HCT116 (cell line): ENCODE measurements at regions not wholly inside any gene's neighbourhood (a gene's known extent, or its start where the extent isn't known, plus 50 kb on each side); places are given as distances from the start of the nearest gene placed in this dataset.

ENCODE experiments used
- ATAC-seq: fragments of 200-7000 bp; cut with Tn5 transposase; 2 replicates; pipeline ENCODE4 v1.9.1; 2020; ENCODE audit warnings: mild to moderate bottlenecking, moderate library complexity
- BruUV-seq: library from RNA; stranded (reverse); fragments of 400-500 nt; replicated peaks from 2 replicates; lab custom pipeline; 2021; lab: Mats Ljungman, UMichigan
- CTCF ChIA-PET: fragments of 300-600 bp; sonication (Branson Sonifier 250); formaldehyde crosslinking; loops from one replicate; lab custom pipeline; 2021; ENCODE audit warnings: antibody characterized with exemption; lab: Charles Lee
- POLR2A ChIA-PET: fragments of 300-600, 350-600 bp; sonication (Branson Sonifier 250); formaldehyde crosslinking; loops from one replicate; lab custom pipeline; 2021; ENCODE audit warnings: antibody characterized with exemption; lab: Charles Lee
- RAD21 ChIA-PET, 2 experiments: fragments of 300-600 bp; sonication (Branson Sonifier 250); formaldehyde crosslinking; loops; one replicate each; lab custom pipeline; 2023; ENCODE audit warnings: low total read pairs in 2 of 2; ENCODE audit not compliant: uncharacterized antibody in 2 of 2, unreplicated experiment in 2 of 2, low non-redundant PET in 1 of 2; lab: Charles Lee
- DNase-seq: peaks from one replicate; pipeline ENCODE4 v3.0.0-alpha.2; 2010; ENCODE audit warnings: low read depth, low spot score
- H2AFZ ChIP-seq: fragments of 200-600 bp; shearing (Covaris generic), sonication (generic); 2 replicates; pipeline ENCODE4 v1.6.1; 2017; ENCODE audit warnings: low read depth, mixed run types, mixed read lengths, antibody characterized with exemption, low read length; ENCODE audit not compliant: poor library complexity, severe bottlenecking
- H3K27ac ChIP-seq: 2 replicates; pipeline ENCODE4 v1.5.1; 2012; ENCODE audit warnings: low read depth, low read length
- H3K27me3 ChIP-seq: fragments of 200-600 bp; sonication (generic); 2 replicates; pipeline ENCODE4 v1.6.1; 2016; ENCODE audit warnings: mixed run types, low read length, mixed read lengths; ENCODE audit not compliant: insufficient read depth
- H3K36me3 ChIP-seq, 2 experiments: fragments of 200-500 bp in 1 of 2; fragments of 200-600 bp in 1 of 2; sonication (Bioruptor generic) in 1 of 2; sonication (generic) in 1 of 2; 2 replicates each; pipeline versions ENCODE4 v1.5.1 to v1.6.1; 2014 to 2016; ENCODE audit warnings: low read length in 2 of 2, inconsistent platforms in 1 of 2, mixed read lengths in 1 of 2, mixed run types in 1 of 2; ENCODE audit not compliant: insufficient read depth in 2 of 2, control insufficient read depth in 1 of 2
- H3K4me1 ChIP-seq, 2 experiments: fragments of 200-600 bp in 1 of 2; sonication (generic) in 1 of 2; 2 replicates each; pipeline versions ENCODE4 v1.5.1 to v1.6.1; 2012 to 2017; ENCODE audit warnings: low read length in 2 of 2, inconsistent platforms in 1 of 2, mild to moderate bottlenecking in 1 of 2, mixed read lengths in 1 of 2, mixed run types in 1 of 2, moderate library complexity in 1 of 2; ENCODE audit not compliant: insufficient read depth in 2 of 2, control insufficient read depth in 1 of 2
- H3K4me2 ChIP-seq: fragments of 200-600 bp; sonication (generic); 2 replicates; pipeline ENCODE4 v1.6.1; 2017; ENCODE audit warnings: mixed run types, low read length, mixed read lengths
- H3K4me3 ChIP-seq, 2 experiments: fragments of 200-600 bp in 1 of 2; sonication (generic) in 1 of 2; replicated peaks in 1 of 2; 2 replicates each; pipeline ENCODE4 v1.5.1; 2011 to 2016; ENCODE audit warnings: low read length in 2 of 2, control low read depth in 1 of 2, low read depth in 1 of 2, mild to moderate bottlenecking in 1 of 2, mixed read lengths in 1 of 2, mixed run types in 1 of 2
- H3K79me2 ChIP-seq: fragments of 200-600 bp; sonication (generic); 2 replicates; pipeline ENCODE4 v1.6.1; 2017; ENCODE audit warnings: mild to moderate bottlenecking, mixed run types, low read length, moderate library complexity, mixed read lengths; ENCODE audit not compliant: insufficient read depth
- H3K9ac ChIP-seq: fragments of 200-600 bp; sonication (generic); 2 replicates; pipeline ENCODE4 v1.6.1; 2016; ENCODE audit warnings: low read length, mixed read lengths
- H3K9me2 ChIP-seq: fragments of 200-600 bp; sonication (generic), shearing (Covaris generic); 2 replicates; pipeline ENCODE4 v1.6.1; 2017; ENCODE audit warnings: mixed run types, mild to moderate bottlenecking, moderate library complexity; ENCODE audit not compliant: insufficient read depth
- H3K9me3 ChIP-seq, 2 experiments: fragments of 200-500 bp in 1 of 2; fragments of 200-600 bp in 1 of 2; sonication (Bioruptor generic) in 1 of 2; sonication (generic) in 1 of 2; 2 replicates each; pipeline ENCODE4 v1.6.1; 2014 to 2017; ENCODE audit warnings: low read length in 2 of 2, mixed read lengths in 2 of 2, inconsistent platforms in 1 of 2, low read depth in 1 of 2, mild to moderate bottlenecking in 1 of 2, mixed run types in 1 of 2, moderate library complexity in 1 of 2; ENCODE audit not compliant: control insufficient read depth in 1 of 2, insufficient read depth in 1 of 2
- H4K20me1 ChIP-seq: fragments of 200-600 bp; sonication (generic), shearing (Covaris generic); 2 replicates; pipeline ENCODE4 v1.6.1; 2017; ENCODE audit warnings: mixed run types, mild to moderate bottlenecking, moderate library complexity; ENCODE audit not compliant: insufficient read depth
- ATF3 ChIP-seq: IDR thresholded peaks from 2 replicates; pipeline ENCODE4 v1.6.1; 2012
- CBX3 ChIP-seq: IDR thresholded peaks from 2 replicates; pipeline ENCODE4 v1.6.1; 2012; ENCODE audit warnings: low read depth
- CTCF ChIP-seq, 3 experiments: fragments of 200-600 bp in 1 of 3; sonication (generic) in 1 of 3; IDR thresholded peaks in 2 of 3; conservative IDR thresholded peaks in 1 of 3; 2 replicates each; pipeline ENCODE4 v1.5.1; 2012 to 2017; ENCODE audit warnings: low read depth in 2 of 3, low read length in 2 of 3, antibody characterized with exemption in 1 of 3, borderline replicate concordance in 1 of 3, control low read depth in 1 of 3, mild to moderate bottlenecking in 1 of 3, mixed read lengths in 1 of 3, mixed run types in 1 of 3, moderate library complexity in 1 of 3; ENCODE audit not compliant: insufficient read depth in 1 of 3
- FOSL1 ChIP-seq: IDR thresholded peaks from 2 replicates; pipeline ENCODE4 v1.6.1; 2012; ENCODE audit warnings: low read depth
- JUND ChIP-seq: IDR thresholded peaks from 2 replicates; pipeline ENCODE4 v1.6.1; 2012
- POLR2A ChIP-seq: IDR thresholded peaks from 2 replicates; pipeline ENCODE4 v1.7.0; 2011; ENCODE audit warnings: borderline replicate concordance; ENCODE audit not compliant: insufficient read depth, insufficient read length; ENCODE audit errors: extremely low read depth
- POLR2AphosphoS5 ChIP-seq: IDR thresholded peaks from 2 replicates; pipeline ENCODE4 v1.6.1; 2011; ENCODE audit warnings: mild to moderate bottlenecking, low read depth, low read length, moderate library complexity
- RAD21 ChIP-seq: IDR thresholded peaks from 2 replicates; pipeline ENCODE4 v1.6.1; 2012; ENCODE audit warnings: low read depth, mild to moderate bottlenecking
- SP1 ChIP-seq: IDR thresholded peaks from 2 replicates; pipeline ENCODE4 v1.6.1; 2012; ENCODE audit warnings: low read depth
- TCF7L2 ChIP-seq: IDR thresholded peaks from 2 replicates; pipeline ENCODE4 v1.7.0; 2011; ENCODE audit warnings: borderline replicate concordance, inconsistent platforms; ENCODE audit not compliant: insufficient read depth, insufficient read length; ENCODE audit errors: extremely low read depth
- ZNF274 ChIP-seq: fragments of 200-500 bp; sonication (Bioruptor generic); IDR thresholded peaks from 2 replicates; pipeline ENCODE4 v1.6.1; 2014; ENCODE audit warnings: mild to moderate bottlenecking, low read depth, low read length, inconsistent platforms
- intact Hi-C: fragments of 100-400 bp; cut with micrococcal nuclease; formaldehyde crosslinking; loops from 2 replicates; pipeline ENCODE4 v1.10.0; 2022

GRCh38 chr2:128552141-128552805 is 233.6 kb upstream of the HS6ST1 start:
- CTCF ChIA-PET, result no interaction called here
- intact Hi-C loops, result no loop called here

GRCh38 chr2:128552806-128553551 is 234.3 kb upstream of the HS6ST1 start:
- RAD21 ChIA-PET, result no interaction called here

More at GRCh38 chr2:128552141-128552805, 233.6 kb upstream of the HS6ST1 start:
- no peak overlapping the region for H3K27ac ChIP-seq
- DNase-seq (no peak), ATAC-seq (no peak)
- TF ChIP-seq POLR2A, result no peak
- TF ChIP-seq POLR2AphosphoS5, result no peak
- TF ChIP-seq ATF3, result no peak
- TF ChIP-seq ZNF274, result no peak
- BruUV-seq, result no TSS peak
- no peak overlapping the region for H3K9ac ChIP-seq
- no peak overlapping the region for H2AFZ ChIP-seq
- no peaks in the 10 kb centered on the region for H3K4me1 ChIP-seq
- H3K36me3 ChIP-seq, result no peaks in the 10 kb centered on the region
- no peaks in the 10 kb centered on the region for H4K20me1 ChIP-seq
- no peak overlapping the region for H3K4me2 ChIP-seq
- no peaks in the 10 kb centered on the region for H3K9me3 ChIP-seq
- RAD21 ChIA-PET, result no interaction called here
- H3K27me3 ChIP-seq, result no peaks in the 10 kb centered on the region
- H3K9me2 ChIP-seq, result no peaks in the 10 kb centered on the region
- no peak overlapping the region for H3K4me3 ChIP-seq
- POLR2A ChIA-PET, result no interaction called here
- no peaks in the 10 kb centered on the region for H3K79me2 ChIP-seq

More at GRCh38 chr2:128552806-128553551, 234.3 kb upstream of the HS6ST1 start:
- no TSS peak for BruUV-seq
- DNase-seq, result no peak
- CTCF ChIA-PET, result no interaction called here
- Histone ChIP-seq H3K27me3 (no peaks in the 10 kb centered on the region), H4K20me1 (no peaks in the 10 kb centered on the region), H3K9me3 (no peaks in the 10 kb centered on the region), H3K4me2 (no peak overlapping the region), H3K4me1 (no peaks in the 10 kb centered on the region), H3K36me3 (no peaks in the 10 kb centered on the region), H2AFZ (no peak overlapping the region), H3K79me2 (no peaks in the 10 kb centered on the region), H3K4me3 (no peak overlapping the region), H3K9me2 (no peaks in the 10 kb centered on the region), H3K9ac (no peak overlapping the region), H3K27ac (no peak overlapping the region)
- no peak for ATAC-seq
- POLR2A ChIA-PET, result no interaction called here
- intact Hi-C loops, result no loop called here
- TF ChIP-seq POLR2A, result no peak
- TF ChIP-seq SP1, result no peak
- no peak for TF ChIP-seq RAD21
- TF ChIP-seq CTCF (IDR thresholded peaks at IDR 0.05 in 2 of 3, conservative IDR thresholded peaks at IDR 0.05 in 1 of 3; ENCODE audit: borderline replicate concordance in 1 of 3, insufficient read depth in 1 of 3, low read depth in 2 of 3, low read length in 2 of 3), result no peak
- TF ChIP-seq TCF7L2, result no peak
- TF ChIP-seq CBX3, result no peak
- TF ChIP-seq FOSL1, result no peak
- no peak for TF ChIP-seq JUND
